Fibroblast of skin of right biceps (primary cell): ENCODE measurements at regions not wholly inside any gene's neighbourhood (a gene's known extent, or its start where the extent isn't known, plus 50 kb on each side); places are given as distances from the start of the nearest gene placed in this dataset.

ENCODE experiments used
- DNase-seq: peaks from one replicate; pipeline ENCODE4 v3.0.0-alpha.2; 2013

- peak; percentile 33 for DNase-seq
Measured at GRCh38 chr15:93861956-93862741, 369.2 kb upstream of the MCTP2 start.

- DNase-seq = peak; percentile 85
Measured at GRCh38 chr15:93861413-93861812, 369.9 kb upstream of the MCTP2 start.

GRCh38 chr15:93860701-93861100 is 370.7 kb upstream of the MCTP2 start:
- no peak for DNase-seq

- peak; percentile 11 for DNase-seq
Measured at GRCh38 chr15:93859176-93859575, 372.2 kb upstream of the MCTP2 start.

- DNase-seq = no peak
Measured at GRCh38 chr15:93855181-93855826, 376.1 kb upstream of the MCTP2 start.

GRCh38 chr15:93854088-93854487 is 377.3 kb upstream of the MCTP2 start:
- no peak for DNase-seq

GRCh38 chr15:93852761-93853160 is 378.6 kb upstream of the MCTP2 start:
- DNase-seq = no peak

- no peak for DNase-seq
Measured at GRCh38 chr15:93848490-93848889, 382.9 kb upstream of the MCTP2 start.

GRCh38 chr15:93848076-93848475 is 383.3 kb upstream of the MCTP2 start:
- no peak for DNase-seq

GRCh38 chr15:93846148-93846547 is 385.2 kb upstream of the MCTP2 start:
- DNase-seq = no peak

- DNase-seq = no peak
Measured at GRCh38 chr15:93837450-93837849, 393.9 kb upstream of the MCTP2 start.

GRCh38 chr15:93835344-93835743 is 396.0 kb upstream of the MCTP2 start:
- no peak for DNase-seq

- no peak for DNase-seq
Measured at GRCh38 chr15:93831641-93832040, 399.7 kb upstream of the MCTP2 start.

GRCh38 chr15:93830221-93831080 is 400.9 kb upstream of the MCTP2 start:
- DNase-seq = no peak

GRCh38 chr15:93829115-93829870 is 402.1 kb upstream of the MCTP2 start:
- peak; percentile 93 for DNase-seq

- no peak for DNase-seq
Measured at GRCh38 chr15:93826790-93827189, 404.6 kb upstream of the MCTP2 start.

- no peak for DNase-seq
Measured at GRCh38 chr15:93826293-93826692, 405.1 kb upstream of the MCTP2 start.

- DNase-seq = peak; percentile 67
Measured at GRCh38 chr15:93825682-93826081, 405.7 kb upstream of the MCTP2 start.

- peak; percentile 26 for DNase-seq
Measured at GRCh38 chr15:93823971-93824913, 407.1 kb upstream of the MCTP2 start.

GRCh38 chr15:93820566-93820965 is 410.8 kb upstream of the MCTP2 start:
- DNase-seq = peak; percentile 36

- no peak for DNase-seq
Measured at GRCh38 chr15:93819826-93820225, 411.5 kb upstream of the MCTP2 start.

GRCh38 chr15:93816815-93817214 is 414.5 kb upstream of the MCTP2 start:
- DNase-seq = no peak
